ENCODE measurements at regions not wholly inside any gene's neighbourhood (a gene's known extent, or its start where the extent isn't known, plus 50 kb on each side); places are given as distances from the start of the nearest gene placed in this dataset.

DNA sequence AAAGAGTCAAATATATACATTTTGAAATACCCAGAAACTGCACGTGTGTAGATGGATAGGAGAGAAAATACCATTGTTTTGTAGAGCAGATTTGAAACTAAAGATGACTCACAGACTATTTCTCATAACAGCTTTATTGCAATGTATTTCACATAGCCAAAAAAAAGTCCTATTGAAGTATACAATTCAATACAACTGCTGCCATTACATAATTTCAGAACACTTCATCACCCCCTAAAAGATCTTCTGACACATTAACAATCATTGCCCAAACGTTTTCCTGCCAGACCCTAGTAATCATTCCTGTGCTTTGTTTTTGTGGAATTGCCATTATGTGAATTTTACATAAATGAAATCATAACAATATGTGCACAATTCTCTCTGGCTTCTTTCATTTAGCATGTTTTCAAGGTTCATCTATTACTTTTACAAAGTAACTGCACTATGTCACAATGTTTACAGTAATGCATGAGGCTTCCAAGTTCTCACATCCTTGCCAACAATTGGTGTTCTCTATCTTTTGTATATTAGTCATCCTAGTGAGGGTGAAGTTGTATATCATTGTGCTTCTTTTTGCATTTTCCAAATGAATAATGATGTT lies 378.6 kb upstream of the CWC22 start:
- no peak for DNase-seq (ENCODE audit: extremely low read depth in 1 of 2, low read depth in 1 of 2)

DNA sequence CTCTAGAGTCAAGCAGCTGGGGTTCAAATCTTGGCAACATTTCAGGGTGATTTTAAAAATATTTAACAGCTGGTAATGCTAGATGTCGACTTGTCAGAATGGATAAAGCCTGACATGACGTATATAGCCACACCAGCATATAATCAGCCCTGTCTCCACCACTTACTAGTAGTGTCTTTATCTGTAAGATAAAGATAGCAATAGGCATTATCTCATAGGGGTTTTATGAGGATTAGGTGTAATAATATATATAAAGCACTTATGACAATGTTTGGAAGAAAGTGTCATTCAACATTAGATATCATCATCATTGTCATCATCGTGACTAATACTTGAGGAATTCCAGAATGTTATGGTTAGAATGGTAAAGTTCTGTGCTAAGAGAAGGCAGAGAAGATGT lies 369.0 kb upstream of the CWC22 start:
- no peak for DNase-seq (ENCODE audit: extremely low read depth in 1 of 2, low read depth in 1 of 2)

DNA sequence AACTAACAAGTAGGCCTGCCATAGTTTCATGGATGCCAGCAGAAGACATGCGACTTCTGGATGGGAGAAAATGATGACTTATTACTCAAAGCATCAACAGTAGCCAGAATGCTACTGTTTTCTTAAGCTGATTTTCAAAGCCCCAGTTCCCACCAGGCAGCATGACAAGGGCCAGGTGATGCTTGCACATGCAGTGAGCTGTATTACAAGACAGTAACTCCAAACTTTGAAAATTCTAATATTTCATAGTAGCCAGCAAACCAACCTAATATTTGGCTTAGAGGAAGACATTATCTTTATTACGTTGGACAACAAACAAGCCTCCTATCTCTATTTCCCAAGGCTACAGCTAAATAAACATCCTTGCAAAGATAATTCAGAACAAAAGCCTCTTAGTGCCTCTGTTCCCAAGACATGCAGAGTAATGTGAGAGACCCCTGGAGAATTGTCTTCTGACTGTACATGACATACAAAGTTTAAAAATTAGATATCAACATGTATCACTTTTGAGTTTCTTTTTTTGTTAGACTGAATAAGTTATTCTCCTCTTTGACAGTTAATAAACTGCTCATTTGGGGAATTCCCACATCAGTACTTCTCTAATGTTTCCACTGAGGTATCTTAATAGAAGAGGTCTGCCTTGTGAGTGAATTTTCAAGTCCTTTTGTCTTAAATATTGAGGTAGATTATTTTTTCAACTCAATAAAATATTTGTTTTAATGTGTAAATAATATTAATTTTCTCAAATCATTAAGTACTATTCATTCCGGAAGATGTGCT lies 367.6 kb upstream of the CWC22 start:
- DNase-seq (ENCODE audit: extremely low read depth in 1 of 2, low read depth in 1 of 2): no peak

DNA sequence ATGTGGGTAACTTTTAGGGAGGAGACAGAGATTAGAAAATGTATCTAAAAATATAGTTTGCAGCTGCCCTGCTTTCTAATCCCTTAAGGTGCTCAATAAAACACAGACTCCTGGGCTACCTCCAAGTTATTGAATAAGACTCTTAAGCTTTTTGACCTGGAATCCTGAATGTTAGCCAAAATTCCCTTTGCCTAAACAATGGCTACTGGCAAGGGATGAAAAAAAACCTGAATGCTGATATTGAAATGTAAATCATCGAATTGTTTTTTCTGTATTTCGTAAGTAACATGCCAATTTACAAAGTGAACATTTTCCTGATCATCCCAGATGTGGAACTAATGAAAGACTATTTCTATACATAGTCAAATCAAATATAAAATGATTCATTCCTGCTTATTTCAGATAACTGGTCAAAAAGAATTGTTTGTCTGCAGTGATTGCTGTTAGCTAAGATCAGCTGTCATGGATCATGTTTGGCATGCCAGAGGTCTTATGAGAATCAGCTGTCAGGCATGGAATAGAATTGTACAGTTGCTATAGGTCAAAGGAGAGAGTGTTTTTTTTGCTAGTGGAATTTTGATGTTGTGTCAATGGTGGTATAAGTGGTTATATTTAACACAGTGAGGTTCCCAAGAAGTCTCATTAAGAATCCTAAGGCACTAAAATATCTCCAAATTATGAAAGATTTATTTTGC lies 363.6 kb upstream of the CWC22 start:
- no peak for DNase-seq (ENCODE audit: extremely low read depth in 1 of 2, low read depth in 1 of 2)

DNA sequence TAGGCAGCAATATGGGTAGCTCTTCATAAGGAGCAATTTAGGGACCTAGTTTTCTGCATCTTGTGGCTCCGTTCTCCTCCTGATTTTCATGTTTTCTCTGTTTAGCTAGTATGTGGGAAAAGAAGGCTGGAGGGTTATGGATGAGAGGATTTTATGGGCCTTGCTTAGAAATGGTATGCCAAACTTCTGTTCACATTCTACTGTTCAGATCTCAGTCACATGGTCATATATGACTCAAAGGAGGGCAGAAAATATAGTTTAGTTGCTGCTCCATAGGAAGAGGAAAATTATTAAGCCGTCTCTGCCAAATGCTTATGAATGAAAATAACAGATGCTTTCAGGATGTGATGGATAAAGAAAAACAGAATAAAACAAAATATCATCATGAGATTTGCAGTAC lies 361.8 kb upstream of the CWC22 start:
- no peak for DNase-seq (ENCODE audit: extremely low read depth in 1 of 2, low read depth in 1 of 2)

DNA sequence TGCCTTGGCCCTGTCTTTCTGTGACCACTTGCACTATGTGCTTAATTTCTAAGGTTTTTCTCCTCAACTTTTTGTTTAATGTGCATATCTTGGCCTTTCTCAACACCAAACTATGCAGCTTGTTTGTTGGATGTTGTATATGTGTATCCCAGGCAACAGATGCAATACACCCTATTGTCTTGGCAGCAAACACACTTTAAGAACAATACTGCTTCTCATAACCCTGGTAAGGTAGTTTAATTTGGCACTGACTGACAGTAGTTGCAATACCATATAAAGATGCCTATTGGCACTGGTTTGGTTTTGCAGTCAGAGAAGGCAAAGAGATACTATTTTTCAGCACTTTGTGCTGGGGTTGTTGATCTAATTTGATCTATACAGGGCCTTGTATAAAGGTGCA lies 360.7 kb upstream of the CWC22 start:
- DNase-seq (ENCODE audit: extremely low read depth in 1 of 2, low read depth in 1 of 2): no peak

DNA sequence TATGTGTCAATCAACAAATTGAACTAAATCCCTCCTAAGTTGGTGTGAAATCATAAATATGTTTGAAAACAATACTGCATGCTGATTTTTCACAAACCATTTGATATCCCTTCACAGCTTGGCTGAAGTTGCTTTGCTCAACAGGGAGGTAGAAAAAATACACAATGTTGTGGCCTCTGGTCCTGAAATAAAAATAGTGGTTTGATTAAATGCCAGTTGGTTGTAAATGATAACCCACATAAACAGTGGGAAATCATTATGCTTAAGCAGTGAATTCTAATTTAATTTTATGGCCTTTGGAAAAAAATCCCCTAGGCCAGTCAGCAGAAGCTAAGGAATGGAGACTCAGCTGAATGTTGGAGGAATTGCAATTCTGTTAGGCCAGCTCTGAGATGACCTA lies 359.4 kb upstream of the CWC22 start:
- DNase-seq (ENCODE audit: extremely low read depth in 1 of 2, low read depth in 1 of 2): no peak

DNA sequence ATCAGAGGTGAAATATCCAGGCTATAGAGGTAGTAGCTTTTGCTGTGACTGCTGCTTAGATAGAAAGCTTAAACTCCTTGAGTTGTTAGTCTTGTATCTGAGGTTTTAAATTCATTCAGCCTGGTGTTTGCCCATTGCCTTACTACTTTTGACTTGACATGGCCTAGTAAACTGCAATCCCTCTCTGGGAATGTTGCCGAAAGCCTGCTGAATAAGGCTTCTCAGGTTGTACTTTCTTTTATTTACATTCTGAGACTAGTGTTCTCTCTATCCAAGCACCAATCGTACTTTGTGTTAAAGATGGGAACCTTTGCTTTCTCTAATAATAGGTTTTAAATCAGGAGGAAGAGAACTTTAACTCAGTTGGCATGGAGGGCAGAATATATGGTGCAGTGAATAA lies 357.6 kb upstream of the CWC22 start:
- no peak for DNase-seq (ENCODE audit: extremely low read depth in 1 of 2, low read depth in 1 of 2)

DNA sequence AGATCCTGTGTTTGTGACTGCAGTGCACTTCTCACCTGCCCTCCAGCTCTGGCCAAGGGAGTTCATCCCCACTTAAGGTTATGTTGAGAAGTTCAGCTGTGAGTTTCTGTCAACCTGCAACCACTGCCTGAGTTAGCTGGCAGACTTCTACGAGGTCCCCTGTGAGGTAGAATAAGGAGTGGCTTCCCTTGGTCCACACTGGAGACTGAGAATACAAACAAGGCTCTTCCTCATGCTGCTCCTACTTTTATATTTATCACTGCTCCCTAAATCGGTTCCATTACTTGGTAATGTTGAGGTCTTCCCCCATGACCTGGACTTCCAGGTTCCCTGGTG lies 353.2 kb upstream of the CWC22 start:
- DNase-seq (ENCODE audit: extremely low read depth in 1 of 2, low read depth in 1 of 2): no peak

DNA sequence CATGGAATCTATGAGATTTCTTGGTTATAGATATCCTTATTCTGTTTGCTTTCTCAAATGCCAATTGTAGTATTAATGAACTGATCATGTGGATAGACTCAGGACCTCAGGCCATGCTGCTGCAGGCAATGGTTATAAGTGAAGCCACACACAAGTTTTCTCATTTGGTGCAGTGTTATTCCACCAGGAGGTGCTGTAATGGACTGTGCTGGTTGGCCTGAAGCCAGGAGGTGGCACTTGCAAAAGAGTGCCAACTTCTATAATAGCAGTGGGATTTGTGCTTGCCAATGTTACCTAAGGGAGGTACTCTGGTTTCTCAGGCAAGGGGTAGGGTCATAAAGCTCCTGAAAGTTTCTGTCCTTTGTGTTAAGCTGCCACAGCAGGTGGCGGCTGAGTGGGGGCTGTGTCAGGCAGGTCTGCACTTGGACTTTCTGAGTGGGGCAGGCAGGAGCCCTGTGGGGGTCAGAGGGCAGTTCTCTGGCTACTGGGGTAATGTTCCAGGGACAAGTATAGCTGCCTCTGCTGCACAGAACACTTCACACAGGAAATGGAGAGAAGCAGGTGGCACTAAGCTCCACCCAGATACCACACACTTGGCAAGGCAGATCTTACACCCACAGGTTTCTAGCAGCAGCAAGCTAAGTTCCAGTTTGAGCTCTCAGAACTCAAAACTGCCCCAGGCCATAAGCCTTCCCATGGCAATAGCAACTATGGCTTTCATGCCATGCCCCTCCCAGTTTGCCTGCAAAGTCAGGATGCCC lies 352.6 kb upstream of the CWC22 start:
- no peak for DNase-seq (ENCODE audit: extremely low read depth in 1 of 2, low read depth in 1 of 2)

DNA sequence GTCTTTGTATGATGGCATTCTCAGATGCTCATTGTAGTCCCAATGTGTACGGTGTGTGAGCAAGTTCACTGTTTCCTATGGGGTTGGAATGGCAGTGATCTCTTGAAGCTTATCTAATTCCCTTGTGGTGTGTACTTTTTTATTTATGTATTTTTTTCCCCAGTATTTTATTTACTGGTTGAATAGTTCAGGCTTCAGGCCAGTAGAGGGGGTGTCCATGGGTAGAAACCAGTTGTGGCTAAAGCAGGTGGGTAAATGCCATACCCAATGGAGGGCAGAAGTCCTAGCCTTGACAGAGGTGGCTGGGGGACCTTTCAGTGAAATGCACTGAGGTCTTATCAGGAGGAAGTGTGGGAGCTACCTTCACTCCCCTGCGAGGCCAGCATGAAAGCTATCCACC lies 351.4 kb upstream of the CWC22 start:
- no peak for DNase-seq (ENCODE audit: extremely low read depth in 1 of 2, low read depth in 1 of 2)

DNA sequence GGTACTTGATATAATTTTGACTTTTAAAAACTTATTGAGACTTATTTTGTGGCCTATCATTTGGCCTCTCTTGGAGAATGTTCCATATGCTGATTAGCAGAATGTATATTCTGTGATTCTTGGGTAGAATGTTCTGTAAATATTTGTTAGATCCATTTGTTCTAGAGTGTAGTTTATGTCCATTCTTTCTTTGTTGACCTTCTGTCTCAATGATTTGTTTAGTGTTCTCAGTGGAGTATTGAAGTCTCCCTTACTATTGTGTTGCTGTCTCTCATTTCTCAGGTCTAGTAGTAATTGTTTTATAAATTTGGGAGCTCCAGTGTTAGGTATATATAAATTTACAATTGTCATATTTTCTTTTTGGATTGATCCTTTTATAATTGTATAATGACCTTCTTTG lies 349.6 kb upstream of the CWC22 start:
- DNase-seq (ENCODE audit: extremely low read depth in 1 of 2, low read depth in 1 of 2): no peak

DNA sequence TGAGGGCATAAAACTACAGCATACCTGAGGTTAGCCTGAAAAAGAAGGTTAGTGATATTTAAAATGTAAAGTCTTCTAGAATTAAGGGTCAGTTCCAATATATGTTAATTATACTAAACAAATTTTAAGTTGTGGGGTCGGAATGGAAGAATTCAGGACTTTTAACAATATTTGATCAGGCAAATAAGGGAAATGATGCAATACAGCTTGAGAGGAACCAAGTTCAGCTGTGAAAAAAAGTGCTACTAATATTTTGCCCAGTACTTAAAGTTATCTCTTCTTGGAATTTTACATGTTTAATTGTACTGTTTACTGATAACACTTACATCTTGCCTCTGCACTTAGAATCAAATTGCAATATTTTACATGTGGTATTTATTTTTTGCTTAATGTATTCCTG lies 345.5 kb upstream of the CWC22 start:
- DNase-seq (ENCODE audit: extremely low read depth in 1 of 2, low read depth in 1 of 2): no peak

DNA sequence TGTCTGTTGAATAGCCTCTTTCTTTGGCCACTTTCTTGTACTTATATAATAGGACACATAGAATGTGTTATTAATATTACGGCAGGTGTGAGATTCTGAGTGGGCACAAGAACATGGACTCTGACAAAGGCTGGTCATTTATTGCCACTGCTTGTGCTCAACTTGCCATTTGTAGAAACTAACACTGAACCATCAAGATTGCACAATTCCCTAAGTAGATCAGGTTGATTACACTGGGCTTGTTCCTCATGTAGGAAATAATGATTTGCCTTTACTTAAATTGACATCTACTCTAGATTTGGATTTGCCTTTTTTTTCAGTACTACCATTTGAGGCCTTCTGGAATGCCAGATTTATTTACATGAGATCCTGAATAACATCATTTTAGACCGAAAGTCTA lies 342.7 kb upstream of the CWC22 start:
- DNase-seq (ENCODE audit: extremely low read depth in 1 of 2, low read depth in 1 of 2): no peak

DNA sequence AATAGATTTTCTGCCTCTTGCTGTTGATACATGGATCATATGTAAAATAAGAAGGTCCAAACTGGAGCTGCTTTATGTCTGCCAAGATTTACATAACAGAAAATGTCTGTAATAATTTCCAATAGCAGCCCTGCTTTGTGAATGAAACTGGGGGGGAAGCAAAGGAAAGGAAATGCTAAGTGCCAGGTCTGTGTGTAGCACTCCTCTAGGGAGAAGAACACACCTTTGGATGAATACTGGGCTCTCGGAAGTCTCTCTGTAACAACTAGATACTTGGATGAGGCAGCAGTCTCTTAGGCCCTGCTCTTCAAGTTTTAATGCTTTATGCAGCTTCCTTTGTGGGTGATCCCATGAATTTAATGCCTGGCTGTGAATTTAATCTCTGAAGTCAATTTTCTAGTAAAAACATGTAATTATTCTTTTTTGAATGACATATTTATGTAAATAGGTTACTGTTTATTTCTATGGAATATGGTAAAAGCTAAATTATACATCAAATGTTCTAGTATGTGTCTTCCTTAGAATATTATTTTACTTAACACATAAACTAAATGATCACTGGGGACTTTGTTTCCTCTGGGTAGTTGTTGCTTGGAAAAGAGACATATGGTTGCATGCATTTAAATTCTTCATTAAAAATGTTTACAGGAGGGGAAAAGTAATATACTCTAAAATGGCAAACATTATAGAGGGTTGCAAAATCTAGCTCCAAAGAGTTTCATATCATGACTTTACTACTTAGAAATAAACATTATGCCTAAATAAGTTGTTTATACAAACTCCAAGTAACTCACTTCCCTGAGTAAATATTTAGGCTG lies 336.6 kb upstream of the CWC22 start:
- DNase-seq (ENCODE audit: extremely low read depth in 1 of 2, low read depth in 1 of 2): no peak

DNA sequence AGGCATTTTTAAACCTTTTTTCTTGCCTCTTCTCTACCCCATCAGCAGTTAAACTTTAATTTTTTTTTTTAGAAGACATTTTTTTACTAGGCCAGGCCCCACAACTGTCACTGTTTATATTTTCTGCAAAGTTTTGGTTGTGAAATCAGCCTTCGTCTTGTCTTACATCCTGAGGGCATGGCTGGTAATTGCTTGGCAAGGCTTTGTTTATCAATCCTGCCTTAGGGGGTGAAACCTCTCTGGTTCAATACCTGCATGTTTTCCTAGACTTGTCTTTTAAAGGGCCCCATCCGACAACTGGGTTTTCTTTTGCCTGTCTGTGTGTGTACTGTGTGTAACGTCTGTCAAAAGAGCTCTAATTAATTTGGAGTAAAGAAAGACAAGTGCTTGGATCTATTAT lies 330.0 kb upstream of the CWC22 start:
- DNase-seq (ENCODE audit: extremely low read depth in 1 of 2, low read depth in 1 of 2): no peak

DNA sequence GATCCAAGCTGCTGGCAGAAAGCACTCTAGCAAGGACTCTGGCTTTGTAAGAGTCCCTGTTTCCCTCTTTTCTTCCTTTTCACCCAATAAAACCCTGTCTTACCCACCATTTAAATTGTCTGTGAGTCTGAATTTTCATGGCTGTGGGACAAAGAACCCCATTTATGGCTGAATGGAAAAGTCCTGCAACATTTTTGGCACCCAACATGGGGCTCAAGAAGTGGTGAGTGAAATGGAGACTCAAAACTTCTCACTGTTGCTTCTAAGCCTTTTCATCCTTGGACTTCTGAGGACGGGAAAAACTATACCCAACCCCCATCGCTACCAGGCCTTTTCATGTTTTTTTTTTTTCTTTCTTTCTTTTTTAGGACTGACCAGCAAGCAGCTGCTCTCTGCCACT lies 329.5 kb upstream of the CWC22 start:
- DNase-seq (ENCODE audit: extremely low read depth in 1 of 2, low read depth in 1 of 2): no peak

DNA sequence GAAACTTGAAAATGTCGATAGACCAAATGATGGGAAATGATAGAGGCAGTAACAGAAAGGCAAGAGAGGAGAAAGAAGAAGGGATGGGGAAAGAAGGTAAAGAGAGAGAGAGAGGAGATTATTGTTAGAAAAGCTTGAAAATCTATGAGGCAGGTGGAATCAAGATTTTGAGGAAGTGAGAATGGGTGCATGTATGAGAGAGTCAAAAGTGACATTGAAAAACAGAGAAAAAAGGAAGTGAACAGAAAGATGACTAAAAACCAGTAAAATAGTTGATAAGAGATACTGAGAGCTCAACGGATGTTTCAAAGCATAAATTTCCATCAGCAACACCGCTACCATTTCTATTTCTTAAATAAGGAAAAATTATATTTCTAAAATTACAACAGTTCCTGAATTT lies 327.4 kb upstream of the CWC22 start:
- DNase-seq (ENCODE audit: extremely low read depth in 1 of 2, low read depth in 1 of 2): no peak

DNA sequence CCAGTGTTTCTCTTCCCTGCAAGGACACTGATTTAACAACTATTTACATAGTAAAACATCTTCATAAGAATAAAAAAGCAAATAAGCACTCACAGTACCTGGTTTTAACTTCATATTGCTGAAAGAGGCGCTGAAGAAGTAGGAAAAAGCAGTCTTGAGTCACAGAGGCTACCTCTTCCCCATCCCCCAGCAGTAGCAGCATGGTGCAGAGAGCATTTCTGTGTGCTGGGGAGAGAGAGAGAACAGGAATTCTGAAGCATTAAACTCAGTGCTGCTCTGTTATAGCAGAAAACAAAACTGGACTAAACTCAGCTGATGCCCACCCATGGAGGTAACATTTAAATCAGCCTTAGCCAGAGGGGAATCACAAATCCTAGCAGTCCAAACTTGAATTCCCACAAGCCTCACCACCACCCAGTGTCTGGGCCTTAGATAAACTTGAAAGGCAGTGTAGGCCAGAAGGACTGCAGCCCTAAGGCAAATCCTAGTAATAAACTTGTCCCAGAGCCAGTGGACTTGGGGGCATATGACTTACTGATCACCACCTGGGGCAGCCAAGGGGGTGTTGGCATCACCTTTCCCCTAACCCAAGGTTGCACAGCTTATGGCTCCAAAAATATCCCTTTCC lies 321.8 kb upstream of the CWC22 start:
- DNase-seq (ENCODE audit: extremely low read depth in 1 of 2, low read depth in 1 of 2): no peak

DNA sequence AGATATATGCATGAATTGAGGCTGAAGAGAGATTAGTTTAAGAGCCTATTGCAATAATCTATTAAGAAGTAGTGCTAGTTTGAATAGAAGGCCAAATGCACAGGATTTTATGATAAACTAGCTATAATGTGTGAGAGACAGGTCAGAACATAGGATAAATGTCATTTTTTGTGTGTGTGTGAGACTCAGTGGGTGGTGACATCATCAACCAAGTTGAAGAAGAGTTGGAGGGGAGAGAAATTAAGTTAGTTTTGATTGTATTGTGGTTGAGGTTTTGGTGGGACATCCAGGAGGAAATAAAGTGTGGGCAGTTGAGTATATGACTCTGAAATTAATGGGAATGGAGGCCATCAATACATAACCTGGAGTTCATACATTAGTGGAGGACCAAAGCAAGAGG lies 320.1 kb upstream of the CWC22 start:
- DNase-seq (ENCODE audit: extremely low read depth in 1 of 2, low read depth in 1 of 2): no peak
